ENCODE measurements at regions not wholly inside any gene's neighbourhood (a gene's known extent, or its start where the extent isn't known, plus 50 kb on each side); places are given as distances from the start of the nearest gene placed in this dataset.
"Not testable (repeated sequence)": the region's sequence is repeated elsewhere in the genome, so short reads cannot be mapped to it uniquely, and the experiment has no call there.

- no peak for DNase-seq
Measured at GRCh38 chr18:2199060-2199459, 372.2 kb downstream of the METTL4 start.

DNA sequence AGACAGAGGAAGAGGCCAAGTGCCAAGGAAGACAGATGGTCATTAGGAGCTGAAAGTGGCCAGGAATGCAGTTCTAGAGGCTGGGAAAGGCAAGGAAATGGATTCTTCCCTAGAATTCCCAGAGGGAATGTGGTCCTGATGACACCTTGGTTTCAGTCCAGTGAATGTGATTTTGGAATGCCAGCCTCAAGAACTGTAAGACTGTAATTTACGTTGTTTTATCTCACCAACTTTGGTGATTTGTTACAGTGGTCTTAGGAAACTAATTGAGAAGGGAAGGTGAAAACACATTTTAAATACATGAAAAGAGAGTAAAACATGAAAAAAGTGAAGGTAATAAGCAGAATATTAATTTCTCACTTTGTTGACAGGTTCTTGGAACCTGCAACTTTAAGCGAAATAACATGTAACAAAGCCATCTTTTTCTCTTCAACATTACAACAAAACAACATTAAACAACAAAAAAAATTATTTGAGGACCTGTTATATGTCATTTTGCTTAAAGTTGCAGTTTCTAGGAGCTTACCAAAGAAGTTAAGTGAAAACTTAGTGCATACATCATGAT, 370.2 kb downstream of the METTL4 start:
- DNase-seq = no peak

- no peak for DNase-seq
Measured at GRCh38 chr18:2204736-2205135, 366.6 kb downstream of the METTL4 start.

DNA sequence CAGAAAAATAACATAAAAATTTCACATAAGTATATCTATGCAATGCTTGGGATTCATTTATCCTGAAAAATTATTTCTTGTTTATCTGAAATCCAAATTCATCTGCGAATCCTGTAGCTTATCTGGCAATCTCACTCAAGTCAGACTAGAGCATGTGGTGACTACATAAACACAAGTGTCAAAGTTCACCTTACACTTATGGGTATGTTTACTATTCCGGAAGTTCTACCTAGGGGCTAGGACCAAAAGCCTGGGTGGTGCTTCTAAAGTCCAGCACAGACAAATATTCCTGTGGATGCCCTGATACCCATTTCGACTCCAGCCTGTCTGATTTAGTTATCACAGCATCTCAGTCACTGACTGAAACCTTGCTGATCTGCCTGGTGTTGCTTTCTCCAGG, 364.0 kb downstream of the METTL4 start:
- no peak for DNase-seq

DNA sequence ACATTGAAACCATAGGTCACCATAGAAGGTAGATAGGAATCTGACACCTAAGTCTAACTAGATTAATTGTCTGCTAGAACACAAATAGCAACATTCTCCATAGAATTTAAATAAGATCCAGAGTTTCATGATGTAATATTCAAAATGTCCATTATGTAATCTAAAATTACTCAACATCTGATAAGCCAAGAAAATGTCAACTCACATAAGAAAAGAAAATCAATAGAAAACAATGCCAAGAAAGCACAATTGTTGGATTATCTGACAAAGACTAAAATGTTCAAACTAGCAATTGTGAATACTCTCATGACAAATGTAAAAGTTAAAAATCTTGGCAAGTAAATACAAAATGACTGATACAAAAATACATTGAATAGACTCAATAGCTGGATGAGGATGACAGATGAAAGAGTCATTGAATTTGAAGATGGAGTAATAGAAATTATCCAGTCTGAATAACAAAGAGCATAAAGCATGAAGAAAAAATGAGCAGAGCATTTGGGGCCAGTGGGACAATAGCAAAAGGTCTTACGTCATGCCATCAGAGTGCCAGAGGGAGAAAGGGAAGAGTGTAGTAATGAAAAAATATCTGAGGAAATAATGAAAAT, 358.6 kb downstream of the METTL4 start:
- DNase-seq = no peak

GRCh38 chr18:2213905-2214304, 357.4 kb downstream of the METTL4 start:
- DNase-seq = no peak

DNA sequence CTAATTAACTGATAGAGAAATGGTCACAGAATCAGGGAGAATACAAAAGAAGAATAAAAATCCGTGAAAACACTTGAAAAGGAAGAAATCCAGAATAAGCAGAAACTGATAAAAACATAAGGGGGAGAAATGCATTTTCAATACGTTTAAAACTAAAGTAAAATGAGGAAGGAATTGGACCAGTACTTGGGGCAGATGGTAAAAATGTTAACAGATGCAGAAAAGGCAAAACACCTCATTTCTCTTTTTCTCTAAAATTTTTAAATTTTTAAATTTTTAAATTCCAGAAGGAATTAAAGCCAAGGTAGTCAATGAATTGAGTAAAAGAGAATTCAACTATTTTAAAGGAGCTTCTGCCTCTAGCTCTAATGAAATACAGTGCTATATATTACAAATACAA, 353.9 kb downstream of the METTL4 start:
- no peak for DNase-seq

GRCh38 chr18:2218101-2218500, 353.2 kb downstream of the METTL4 start:
- DNase-seq = no peak

DNA sequence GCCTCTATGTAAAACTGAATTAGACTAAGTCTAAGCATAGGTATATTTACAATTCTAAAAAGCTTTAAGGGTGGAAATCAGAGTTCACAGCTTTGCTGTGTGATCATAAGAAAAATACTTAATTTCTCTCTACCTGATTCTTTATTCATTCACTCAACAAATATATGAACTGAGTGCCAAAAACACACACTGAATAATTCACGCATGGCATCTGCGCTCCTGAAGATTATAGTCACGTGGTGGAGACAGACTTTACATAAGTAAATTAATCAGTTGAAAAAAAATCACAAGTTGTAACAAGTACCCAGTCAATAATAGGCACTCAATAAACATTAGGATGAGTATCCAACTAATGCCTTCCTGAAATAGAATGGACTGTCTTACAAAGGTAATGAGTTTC, 351.6 kb downstream of the METTL4 start:
- no peak for DNase-seq

DNA sequence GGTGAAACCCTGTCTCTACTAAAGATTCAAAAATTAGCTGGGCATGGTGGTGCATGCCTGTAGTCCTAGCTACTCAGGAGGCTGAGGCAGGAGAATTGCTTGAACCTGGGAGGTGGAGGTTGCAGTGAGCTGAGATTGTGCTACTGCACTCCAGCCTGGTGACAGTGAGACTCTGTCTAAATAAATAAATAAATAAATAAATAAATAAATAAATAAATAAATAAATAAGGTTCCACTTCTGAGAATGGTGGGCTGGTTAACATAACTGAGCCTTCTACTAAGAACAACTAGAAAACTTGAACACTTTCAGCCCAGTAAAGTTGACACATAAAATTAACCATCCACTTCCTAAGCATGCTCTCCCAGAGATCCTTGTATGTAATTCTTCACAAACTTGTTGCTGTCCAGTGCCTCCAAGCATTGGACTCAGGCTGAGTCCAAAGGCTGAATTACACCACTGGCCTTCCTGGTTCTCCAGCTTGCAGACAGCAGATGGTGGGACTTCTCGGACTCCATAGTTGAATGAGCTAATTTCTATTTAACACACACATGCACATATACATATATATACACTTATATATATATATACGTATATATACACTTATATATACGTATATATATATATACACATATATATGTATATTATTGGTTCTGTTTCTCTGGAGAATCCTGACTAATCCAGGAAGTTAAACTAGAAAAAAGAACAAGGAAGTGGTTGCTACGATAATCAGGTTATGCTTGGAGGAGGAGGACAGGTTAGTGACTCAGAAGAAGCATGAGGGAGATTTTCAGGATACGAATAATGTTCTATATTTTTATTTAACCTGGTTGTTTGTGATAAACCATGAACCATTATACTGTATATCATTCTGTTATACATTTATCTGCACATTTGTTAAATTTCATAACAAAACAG, 348.8 kb downstream of the METTL4 start:
- no peak for DNase-seq

DNA sequence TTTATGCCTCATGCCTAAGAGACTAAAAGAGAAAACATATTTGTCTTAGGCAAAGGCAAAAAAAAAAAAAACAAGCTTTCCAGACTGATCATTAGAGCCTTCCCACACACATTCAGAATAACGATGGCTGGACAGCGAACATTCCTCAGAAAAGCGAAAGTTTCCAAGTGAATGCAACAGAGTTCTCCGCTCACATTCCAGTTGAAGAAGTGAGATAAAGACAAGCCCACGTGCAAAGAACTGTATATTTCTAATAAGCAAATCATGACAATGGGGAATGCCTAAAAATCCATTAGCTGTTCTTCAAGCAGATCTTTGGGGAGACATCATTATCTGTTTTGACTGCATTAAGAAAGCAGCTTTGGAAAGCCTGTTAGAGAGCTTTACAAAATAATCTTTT, 347.9 kb downstream of the METTL4 start:
- no peak for DNase-seq

- no peak for DNase-seq
Measured at GRCh38 chr18:2223849-2224248, 347.5 kb downstream of the METTL4 start.

DNA sequence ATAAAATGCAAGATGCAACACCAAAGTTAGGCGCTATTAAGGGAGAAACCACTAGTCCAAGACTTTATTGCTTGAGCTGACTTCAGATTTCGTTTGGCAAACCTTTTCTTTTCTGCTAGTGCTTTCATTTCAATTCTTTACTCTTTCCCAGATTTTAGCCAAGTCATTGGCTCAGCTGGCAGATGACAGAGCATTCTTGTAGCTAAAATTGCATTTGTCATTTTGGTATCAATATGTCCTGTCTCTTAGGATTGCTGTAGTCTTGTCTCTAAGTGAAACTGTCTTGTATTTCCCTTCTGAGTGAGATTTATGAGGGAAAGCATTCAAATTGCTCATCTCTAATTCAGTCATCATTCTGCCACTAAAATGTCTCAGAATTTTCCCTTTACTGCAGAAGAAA, 335.1 kb downstream of the METTL4 start:
- DNase-seq = no peak

DNA sequence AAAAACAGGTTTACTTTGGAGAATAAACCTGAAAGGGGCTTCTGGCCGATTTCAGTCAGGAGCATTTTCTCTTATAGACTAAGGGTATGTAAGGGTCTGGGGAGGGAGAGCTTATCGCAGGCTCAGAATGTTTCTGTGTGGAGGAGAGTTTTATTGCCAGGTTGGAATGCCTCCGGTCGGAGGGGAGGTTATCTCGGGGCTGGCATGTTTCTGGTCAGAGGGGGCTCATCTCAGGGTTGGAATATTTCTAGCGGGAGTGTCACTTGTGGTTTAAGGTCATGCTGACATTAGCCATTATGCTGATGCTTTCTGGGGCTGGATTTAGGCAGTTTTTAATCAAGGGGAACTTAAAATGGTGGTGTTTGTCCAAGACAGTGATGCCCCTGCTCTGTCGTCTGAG, 333.6 kb downstream of the METTL4 start:
- DNase-seq = no peak

GRCh38 chr18:2240311-2240705, 331.0 kb downstream of the METTL4 start:
- DNase-seq = no peak

- DNase-seq = no peak
Measured at GRCh38 chr18:2244641-2245040, 326.7 kb downstream of the METTL4 start.

DNA sequence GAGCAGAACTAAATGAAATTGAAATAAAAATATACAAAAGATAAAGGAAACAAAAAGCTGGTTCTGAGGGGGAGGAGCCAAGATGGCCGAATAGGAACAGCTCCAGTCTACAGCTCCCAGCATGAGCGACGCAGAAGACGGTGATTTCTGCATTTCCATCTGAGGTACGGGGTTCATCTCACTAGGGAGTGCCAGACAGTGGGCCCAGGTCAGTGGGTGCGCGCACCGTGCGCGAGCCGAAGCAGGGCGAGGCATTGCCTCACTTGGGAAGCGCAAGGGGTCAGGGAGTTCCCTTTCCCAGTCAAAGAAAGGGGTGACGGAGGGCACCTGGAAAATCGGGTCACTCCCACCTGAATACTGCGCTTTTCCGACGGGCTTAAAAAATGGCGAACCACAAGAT, 324.2 kb downstream of the METTL4 start:
- not testable (repeated sequence) for DNase-seq

GRCh38 chr18:2254977-2255376, 316.3 kb downstream of the METTL4 start:
- DNase-seq = no peak

DNA sequence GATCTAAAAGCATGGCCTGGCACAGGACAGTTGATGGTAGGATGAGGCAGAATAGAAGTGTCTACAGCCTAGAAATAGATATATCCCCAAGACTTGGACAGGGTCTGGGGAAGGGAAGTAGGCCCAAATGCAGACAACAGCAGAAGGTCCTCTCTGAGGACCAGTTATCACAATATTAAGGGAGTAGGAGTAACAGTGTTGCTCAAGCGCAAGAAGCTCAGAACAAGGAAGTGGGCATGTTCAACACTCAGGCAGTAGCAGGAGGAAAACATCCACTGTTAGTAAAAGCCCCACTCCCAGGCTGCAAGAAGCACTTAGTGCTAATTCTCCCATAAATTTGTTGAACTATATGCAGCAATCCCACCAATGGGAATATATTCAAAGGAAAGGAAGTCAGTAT, 314.7 kb downstream of the METTL4 start:
- DNase-seq = no peak

- no peak for DNase-seq
Measured at GRCh38 chr18:2258954-2259353, 312.4 kb downstream of the METTL4 start.

DNA sequence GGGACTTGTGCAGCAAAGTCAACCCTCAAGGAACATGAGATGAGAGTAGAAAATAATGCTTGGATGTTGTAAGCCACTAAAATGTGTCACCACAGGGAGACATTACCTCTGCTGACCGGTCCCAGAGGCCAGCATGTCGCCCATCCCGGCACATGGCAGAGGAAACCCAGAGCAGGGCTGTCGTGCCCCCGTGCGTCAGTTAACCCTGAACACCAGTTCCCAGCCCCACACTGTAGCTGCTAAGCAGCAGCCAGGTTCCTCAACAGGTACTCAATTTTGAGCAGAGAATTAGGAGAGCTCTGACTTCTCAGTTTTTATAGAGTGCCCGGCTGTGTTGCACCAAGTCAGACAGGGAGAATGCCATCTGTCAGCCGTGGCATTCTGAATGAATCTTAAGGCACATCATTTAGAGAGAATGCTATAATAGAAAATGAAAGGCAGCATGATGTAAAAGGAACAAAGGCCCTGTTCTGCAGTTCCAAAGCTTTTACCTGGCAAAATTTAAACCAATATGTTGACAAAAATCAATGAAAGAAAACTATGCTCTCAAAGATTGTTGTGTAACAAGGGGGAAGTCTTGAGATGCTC, 307.9 kb downstream of the METTL4 start:
- DNase-seq = no peak

GRCh38 chr18:2274613-2275012, 296.7 kb downstream of the METTL4 start:
- DNase-seq = no peak

DNA sequence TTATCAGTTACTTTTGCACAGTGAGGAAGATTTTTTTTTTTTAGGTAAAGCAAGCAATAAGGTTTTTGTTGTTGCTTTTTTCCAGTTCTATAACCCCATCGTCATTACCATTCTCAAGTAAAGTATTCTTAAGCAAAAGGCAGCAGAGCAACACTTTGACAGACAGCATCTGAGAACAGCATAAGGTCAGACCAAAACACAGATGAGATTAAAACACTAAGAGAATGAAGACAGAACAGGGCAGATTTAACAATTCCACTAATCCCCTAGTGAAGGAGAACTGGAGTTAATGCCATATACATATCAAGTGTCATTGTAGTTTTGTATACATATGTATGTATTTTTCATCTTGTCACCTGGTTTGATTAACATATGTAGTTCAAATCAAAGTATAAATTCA, 290.2 kb downstream of the METTL4 start:
- no peak for DNase-seq
